ENCODE measurements at regions not wholly inside any gene's neighbourhood (a gene's known extent, or its start where the extent isn't known, plus 50 kb on each side); places are given as distances from the start of the nearest gene placed in this dataset.
"Not testable (repeated sequence)": the region's sequence is repeated elsewhere in the genome, so short reads cannot be mapped to it uniquely, and the experiment has no call there.

- intact Hi-C loops (cut with DNase I; ENCODE audit: low total_unique reads), result no loop called here
- Histone ChIP-seq H3K9me3 (no peaks in the 10 kb centered on the region), H3K27me3 (no peaks in the 10 kb centered on the region), H3K4me3 (no peak overlapping the region), H3K4me1 (no peaks in the 10 kb centered on the region), H3K27ac (no peak overlapping the region), H3K36me3 (ENCODE audit: low read depth, missing control alignments) (no peaks in the 10 kb centered on the region)
- DNase-seq, result no peak
- WGBS, 2 donors, result 76 to 87% methylated on average over 2 of the region's 2 CpGs
- TF ChIP-seq CTCF (IDR thresholded peaks at IDR 0.05), result no peak
- no peak for TF ChIP-seq POLR2A (IDR thresholded peaks at IDR 0.05)
These were observed 356.8 kb downstream of the RFC3 start for GRCh38 chr13:34174671-34175145.

- no peak overlapping the region for H3K27ac ChIP-seq
- intact Hi-C loops (cut with DNase I; ENCODE audit: low total_unique reads), result no loop called here
- WGBS, 2 donors, result 88 to 89% methylated on average over 2 of the region's 2 CpGs
These were observed 357.6 kb downstream of the RFC3 start for GRCh38 chr13:34175551-34175950.

GRCh38 chr13:34176633-34177032, 358.7 kb downstream of the RFC3 start:
- Histone ChIP-seq H3K27me3 (no peaks in the 10 kb centered on the region), H3K9me3 (no peaks in the 10 kb centered on the region), H3K4me3 (no peak overlapping the region), H3K36me3 (ENCODE audit: low read depth, missing control alignments) (no peaks in the 10 kb centered on the region), H3K27ac (no peak overlapping the region), H3K4me1 (no peaks in the 10 kb centered on the region)
- no peak for DNase-seq
- 68 to 69% methylated on average over 5 of the region's 5 CpGs for WGBS, 2 donors
- TF ChIP-seq CTCF (IDR thresholded peaks at IDR 0.05) (no peak), POLR2A (IDR thresholded peaks at IDR 0.05) (no peak)
- intact Hi-C loops (cut with DNase I; ENCODE audit: low total_unique reads), result no loop called here

More at GRCh38 chr13:34175551-34175950, 357.6 kb downstream of the RFC3 start:
- Histone ChIP-seq H3K4me1 (no peaks in the 10 kb centered on the region), H3K36me3 (ENCODE audit: low read depth, missing control alignments) (no peaks in the 10 kb centered on the region), H3K27me3 (no peaks in the 10 kb centered on the region), H3K9me3 (no peaks in the 10 kb centered on the region), H3K4me3 (no peak overlapping the region)
- no peak for DNase-seq
- TF ChIP-seq POLR2A (IDR thresholded peaks at IDR 0.05) (no peak), CTCF (IDR thresholded peaks at IDR 0.05) (no peak)

- H3K36me3 ChIP-seq (ENCODE audit: low read depth, missing control alignments), result no peaks in the 10 kb centered on the region
- H3K4me1 ChIP-seq, result no peaks in the 10 kb centered on the region
- intact Hi-C loops (cut with DNase I; ENCODE audit: low total_unique reads), result no loop called here
- H3K27me3 ChIP-seq, result no peaks in the 10 kb centered on the region
- DNase-seq, result no peak
- no peak for TF ChIP-seq CTCF (IDR thresholded peaks at IDR 0.05)
- no peak for TF ChIP-seq POLR2A (IDR thresholded peaks at IDR 0.05)
- WGBS, 2 donors, result 31 to 57% methylated on average over 1 of the region's 1 CpG
- H3K4me3 ChIP-seq, result no peak overlapping the region
- no peak overlapping the region for H3K27ac ChIP-seq
- no peaks in the 10 kb centered on the region for H3K9me3 ChIP-seq
These were observed 361.5 kb downstream of the RFC3 start for GRCh38 chr13:34179481-34179880.

GRCh38 chr13:34179927-34180326, 362.0 kb downstream of the RFC3 start:
- H3K27me3 ChIP-seq, result no peaks in the 10 kb centered on the region
- TF ChIP-seq POLR2A (IDR thresholded peaks at IDR 0.05) (no peak), CTCF (IDR thresholded peaks at IDR 0.05) (no peak)
- H3K36me3 ChIP-seq (ENCODE audit: low read depth, missing control alignments), result no peaks in the 10 kb centered on the region
- no peak overlapping the region for H3K4me3 ChIP-seq
- H3K4me1 ChIP-seq, result no peaks in the 10 kb centered on the region
- intact Hi-C loops (cut with DNase I; ENCODE audit: low total_unique reads), result no loop called here
- H3K27ac ChIP-seq, result no peak overlapping the region
- no peak for DNase-seq
- WGBS, 2 donors, result 93 to 98% methylated on average over 2 of the region's 2 CpGs
- H3K9me3 ChIP-seq, result no peaks in the 10 kb centered on the region

- H3K4me3 ChIP-seq; DNase-seq; H3K27ac ChIP-seq; H3K27me3 ChIP-seq; H3K36me3 ChIP-seq (ENCODE audit: low read depth, missing control alignments); H3K9me3 ChIP-seq; intact Hi-C loops (cut with DNase I; ENCODE audit: low total_unique reads); H3K4me1 ChIP-seq: not testable (repeated sequence)
- 93 to 96% methylated on average over 14 to 15 of the region's 16 CpGs for WGBS, 2 donors
These were observed 363.3 kb downstream of the RFC3 start for GRCh38 chr13:34181256-34181655.

Data from testis (tissue), 2 donors.